Thoracic aorta (tissue), 2 donors: ENCODE measurements at regions not wholly inside any gene's neighbourhood (a gene's known extent, or its start where the extent isn't known, plus 50 kb on each side); places are given as distances from the start of the nearest gene placed in this dataset.

Source experiments
- ATAC-seq: fragments of 150-250 bp; one replicate; pipeline ENCODE4 v1.8.0; 2017; ENCODE audit warnings: low read depth; ENCODE audit not compliant: insufficient number of reproducible peaks, low FRiP score
- DNase-seq: peaks from one replicate; pipeline ENCODE4 v3.0.0-alpha.2; 2020; ENCODE audit warnings: low spot score
- H3K27ac ChIP-seq, 2 donors: fragments of 200-600 bp; sonication (generic); 1 replicate in 1 of 2; 2 replicates in 1 of 2; pipeline ENCODE4 v1.5.1; 2016; ENCODE audit warnings: mild to moderate bottlenecking in 2 of 2, moderate library complexity in 2 of 2
- H3K27me3 ChIP-seq: fragments of 200-600 bp; sonication (generic); replicated peaks from 2 replicates; pipeline ENCODE4 v1.6.0; 2016; ENCODE audit warnings: mild to moderate bottlenecking; ENCODE audit not compliant: insufficient read depth
- H3K36me3 ChIP-seq: fragments of 200-600 bp; sonication (generic); one replicate; pipeline ENCODE4 v1.5.1; 2016
- H3K4me1 ChIP-seq, 2 donors: fragments of 200-600 bp; sonication (generic); 1 replicate in 1 of 2; 2 replicates in 1 of 2; pipeline versions ENCODE4 v1.5.1 to v1.6.0; 2016; ENCODE audit warnings: low read depth in 2 of 2, mild to moderate bottlenecking in 1 of 2; ENCODE audit not compliant: control insufficient read depth in 1 of 2
- H3K4me3 ChIP-seq: fragments of 200-600 bp; sonication (generic); 2 replicates; pipeline ENCODE4 v1.5.1; 2016; ENCODE audit warnings: mild to moderate bottlenecking
- H3K9me3 ChIP-seq: fragments of 200-600 bp; sonication (generic); 2 replicates; pipeline ENCODE4 v1.5.1; 2016
- TF ChIP-seq, protein P1 (sequence below): fragments of 200-600 bp; sonication (generic); IDR thresholded peaks from one replicate; pipeline ENCODE4 v1.5.1; 2019; ENCODE audit warnings: antibody characterized with exemption

DNA sequence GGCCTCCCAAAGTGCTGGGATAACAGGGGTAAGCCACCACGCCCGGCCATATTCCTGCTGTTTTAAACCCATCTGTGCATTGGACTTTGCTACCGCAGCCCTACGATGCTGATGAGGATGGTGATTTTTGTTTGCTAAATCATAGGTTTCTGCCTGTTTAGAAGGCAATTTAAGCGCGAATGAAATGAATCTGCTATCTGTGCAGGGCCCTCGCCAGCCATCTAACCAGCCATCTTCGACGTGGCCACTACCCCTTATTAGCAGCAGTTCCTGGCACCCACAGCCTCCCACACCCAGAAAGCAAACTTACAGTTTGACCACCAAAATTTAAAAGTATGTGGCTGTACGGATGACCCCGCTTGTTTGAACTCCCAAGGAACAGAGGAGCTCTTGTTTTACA lies 178.5 kb downstream of the SHOX start:
- Histone ChIP-seq H3K27me3 (no peaks in the 10 kb centered on the region), H3K4me1 (no peaks in the 10 kb centered on the region), H3K4me3 (no peak overlapping the region), H3K36me3 (no peaks in the 10 kb centered on the region), H3K27ac (no peak overlapping the region), H3K9me3 (no peaks in the 10 kb centered on the region)
- ATAC-seq, result no peak
- DNase-seq, result no peak
- TF ChIP-seq, protein P1, sequence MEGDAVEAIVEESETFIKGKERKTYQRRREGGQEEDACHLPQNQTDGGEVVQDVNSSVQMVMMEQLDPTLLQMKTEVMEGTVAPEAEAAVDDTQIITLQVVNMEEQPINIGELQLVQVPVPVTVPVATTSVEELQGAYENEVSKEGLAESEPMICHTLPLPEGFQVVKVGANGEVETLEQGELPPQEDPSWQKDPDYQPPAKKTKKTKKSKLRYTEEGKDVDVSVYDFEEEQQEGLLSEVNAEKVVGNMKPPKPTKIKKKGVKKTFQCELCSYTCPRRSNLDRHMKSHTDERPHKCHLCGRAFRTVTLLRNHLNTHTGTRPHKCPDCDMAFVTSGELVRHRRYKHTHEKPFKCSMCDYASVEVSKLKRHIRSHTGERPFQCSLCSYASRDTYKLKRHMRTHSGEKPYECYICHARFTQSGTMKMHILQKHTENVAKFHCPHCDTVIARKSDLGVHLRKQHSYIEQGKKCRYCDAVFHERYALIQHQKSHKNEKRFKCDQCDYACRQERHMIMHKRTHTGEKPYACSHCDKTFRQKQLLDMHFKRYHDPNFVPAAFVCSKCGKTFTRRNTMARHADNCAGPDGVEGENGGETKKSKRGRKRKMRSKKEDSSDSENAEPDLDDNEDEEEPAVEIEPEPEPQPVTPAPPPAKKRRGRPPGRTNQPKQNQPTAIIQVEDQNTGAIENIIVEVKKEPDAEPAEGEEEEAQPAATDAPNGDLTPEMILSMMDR, result no peak

DNA sequence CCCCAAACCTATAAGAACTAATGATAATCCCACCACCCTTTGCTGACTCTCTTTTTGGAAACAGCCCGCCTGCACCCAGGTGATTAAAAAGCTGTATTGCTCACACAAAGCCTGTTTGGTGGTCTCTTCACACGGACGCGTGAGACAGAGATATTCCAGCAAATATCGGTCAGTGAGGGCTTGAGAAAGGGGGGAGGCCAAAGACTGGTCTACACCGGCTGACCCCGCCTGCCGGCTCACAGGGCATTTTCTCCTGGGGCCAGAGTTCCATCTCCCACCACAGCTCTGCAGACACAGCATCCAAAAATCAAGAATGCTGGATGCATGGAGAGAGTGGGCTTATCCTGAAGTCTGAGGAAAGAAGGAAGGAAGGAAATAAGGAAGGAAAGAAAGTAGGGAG lies 176.0 kb downstream of the SHOX start:
- DNase-seq, result no peak
- ATAC-seq, result no peak
- Histone ChIP-seq H3K4me1 (no peaks in the 10 kb centered on the region), H3K27ac (no peak overlapping the region), H3K4me3 (no peak overlapping the region), H3K36me3 (no peaks in the 10 kb centered on the region), H3K9me3 (no peaks in the 10 kb centered on the region), H3K27me3 (no peaks in the 10 kb centered on the region)
- TF ChIP-seq, protein P1, result no peak

DNA sequence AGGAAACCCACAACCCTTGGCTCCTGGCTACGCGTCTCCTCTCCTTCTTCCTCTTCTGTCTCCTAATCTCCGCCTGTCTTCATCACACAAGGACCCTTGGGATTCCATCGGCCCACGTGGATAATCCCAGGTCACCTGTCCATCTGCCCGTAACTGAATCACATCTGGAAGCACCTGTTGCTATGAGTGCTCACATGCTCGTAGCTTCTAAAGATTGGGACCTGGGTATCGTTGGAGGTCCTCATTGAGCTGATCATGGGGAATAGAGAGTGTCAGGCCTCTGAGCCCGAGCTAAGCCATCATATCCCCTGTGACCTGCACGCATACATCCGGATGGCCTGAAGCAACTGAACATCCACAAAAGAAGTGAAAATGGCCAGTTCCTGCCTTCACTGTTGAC lies 175.4 kb downstream of the SHOX start:
- no peak for ATAC-seq
- Histone ChIP-seq H3K9me3 (no peaks in the 10 kb centered on the region), H3K27me3 (no peaks in the 10 kb centered on the region), H3K4me1 (no peaks in the 10 kb centered on the region), H3K4me3 (no peak overlapping the region), H3K27ac (no peak overlapping the region), H3K36me3 (no peaks in the 10 kb centered on the region)
- no peak for DNase-seq
- TF ChIP-seq, protein P1, result no peak

DNA sequence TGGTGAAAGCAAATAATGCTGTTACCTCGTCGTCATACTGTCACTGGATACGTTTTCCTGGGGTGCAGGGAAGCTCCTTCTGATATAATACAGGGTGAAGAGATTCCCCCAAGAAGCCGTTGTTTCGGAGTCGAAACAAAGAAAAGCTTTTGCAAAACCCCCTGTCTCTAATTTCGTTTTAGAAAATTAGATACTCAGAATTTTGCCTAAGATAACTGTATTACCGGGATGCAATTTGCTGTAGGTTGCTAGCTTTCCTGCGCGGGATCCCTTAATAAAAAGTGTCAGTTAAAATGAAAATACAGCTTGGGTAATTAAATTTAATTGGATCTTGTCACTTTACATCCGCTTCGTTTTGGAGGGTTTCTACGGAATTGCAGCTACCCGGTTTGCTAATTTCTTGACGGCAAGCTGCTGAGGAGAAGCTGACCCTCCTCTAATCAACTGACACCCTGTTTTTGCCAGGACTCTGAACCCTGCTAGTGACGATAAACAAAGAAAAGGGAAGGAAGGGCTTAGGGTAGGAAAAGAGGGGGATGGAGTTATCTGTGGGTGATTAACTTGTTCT lies 174.6 kb downstream of the SHOX start:
- H3K9me3 ChIP-seq, result no peaks in the 10 kb centered on the region
- DNase-seq, result no peak

DNA sequence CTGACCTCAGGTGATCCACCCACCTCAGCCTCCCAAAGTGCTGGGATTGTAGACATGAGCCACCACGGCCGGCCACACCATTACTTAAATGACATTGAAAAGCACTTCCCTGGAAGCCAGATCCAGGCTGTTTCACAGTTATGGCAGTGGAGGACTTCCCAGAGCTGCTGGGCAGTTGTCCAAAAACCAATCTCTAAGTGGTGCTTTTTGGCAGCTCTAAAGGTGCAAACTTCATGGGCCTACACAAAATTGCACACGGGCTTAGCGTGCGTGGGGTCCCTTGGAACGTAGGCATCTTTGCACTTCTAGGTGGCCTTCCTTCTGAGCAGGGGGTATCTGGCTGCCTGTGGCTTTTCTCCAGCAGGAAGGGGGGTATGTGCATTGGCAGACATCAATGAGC lies 172.3 kb downstream of the SHOX start:
- no peaks in the 10 kb centered on the region for H3K36me3 ChIP-seq
- H3K9me3 ChIP-seq, result no peaks in the 10 kb centered on the region
- H3K27ac ChIP-seq, result no peak overlapping the region
- ATAC-seq, result no peak
- H3K27me3 ChIP-seq, result no peaks in the 10 kb centered on the region
- no peak overlapping the region for H3K4me3 ChIP-seq
- H3K4me1 ChIP-seq, result no peaks in the 10 kb centered on the region
- TF ChIP-seq, protein P1, result no peak
- no peak for DNase-seq

More for the DNA sequence above, 174.6 kb downstream of the SHOX start:
- ATAC-seq, result no peak
- no peaks in the 10 kb centered on the region for H3K27me3 ChIP-seq
- H3K4me1 ChIP-seq, result no peaks in the 10 kb centered on the region
- no peak overlapping the region for H3K4me3 ChIP-seq
- no peaks in the 10 kb centered on the region for H3K36me3 ChIP-seq
- H3K27ac ChIP-seq, result no peak overlapping the region
- TF ChIP-seq, protein P1, result no peak
